ENCODE measurements at regions not wholly inside any gene's neighbourhood (a gene's known extent, or its start where the extent isn't known, plus 50 kb on each side); places are given as distances from the start of the nearest gene placed in this dataset.

- Histone ChIP-seq H3K36me3 (ENCODE audit: insufficient read depth, low read length) (no peaks in the 10 kb centered on the region), H3K79me2 (ENCODE audit: insufficient read depth, low read depth, low read length) (no peaks in the 10 kb centered on the region), H3K9me2 (ENCODE audit: insufficient read depth, low read length) (no peaks in the 10 kb centered on the region), H2AFZ (ENCODE audit: low read length) (no peak overlapping the region), H4K20me1 (ENCODE audit: insufficient read depth, low read length) (no peaks in the 10 kb centered on the region), H3K27ac (ENCODE audit: low read depth, low read length, poor library complexity, severe bottlenecking) (no peak overlapping the region), H3K4me1 (ENCODE audit: insufficient read depth, low read length, poor library complexity, severe bottlenecking) (no peaks in the 10 kb centered on the region), H3K4me3 (ENCODE audit: low read depth, low read length, poor library complexity, severe bottlenecking) (no peak overlapping the region), H3K9me3 (ENCODE audit: low read length) (no peaks in the 10 kb centered on the region), H3K4me2 (ENCODE audit: low read length) (no peak overlapping the region)
- no peak for DNase-seq (ENCODE audit: low spot score)
- ChIA-PET POLR2A (interaction anchor here (0.5 kb wide), 1 partner anchor 253 kb away, joined by 3 read pairs; no protein-coding TSS in a partner anchor), CTCF (ENCODE audit: unreplicated experiment) (no interaction called here)
- intact Hi-C loops (cut with micrococcal nuclease; ENCODE audit: unreplicated experiment): no loop called here
- BruUV-seq (replicated peaks): no TSS peak
- TF ChIP-seq CTCF (conservative IDR thresholded peaks at IDR 0.05; ENCODE audit: low read length): no peak
- TF ChIP-seq EZH2phosphoT487 (IDR thresholded peaks at IDR 0.05; ENCODE audit: borderline replicate concordance, low read depth, low read length): no peak
These were observed 320.8 kb downstream of the MAT2B start for GRCh38 chr5:163826201-163826600.

- DNase-seq (ENCODE audit: low spot score): no peak
- CTCF ChIA-PET (ENCODE audit: unreplicated experiment): no interaction called here
These were observed 326.7 kb downstream of the MAT2B start for GRCh38 chr5:163832155-163832554.

More at GRCh38 chr5:163832155-163832554, 326.7 kb downstream of the MAT2B start:
- Histone ChIP-seq H4K20me1 (ENCODE audit: insufficient read depth, low read length) (no peaks in the 10 kb centered on the region), H3K27ac (ENCODE audit: low read depth, low read length, poor library complexity, severe bottlenecking) (no peak overlapping the region), H3K36me3 (ENCODE audit: insufficient read depth, low read length) (no peaks in the 10 kb centered on the region), H3K79me2 (ENCODE audit: insufficient read depth, low read depth, low read length) (no peaks in the 10 kb centered on the region), H3K4me3 (ENCODE audit: low read depth, low read length, poor library complexity, severe bottlenecking) (no peak overlapping the region), H2AFZ (ENCODE audit: low read length) (no peak overlapping the region), H3K4me1 (ENCODE audit: insufficient read depth, low read length, poor library complexity, severe bottlenecking) (no peaks in the 10 kb centered on the region), H3K9me3 (ENCODE audit: low read length) (no peaks in the 10 kb centered on the region), H3K4me2 (ENCODE audit: low read length) (no peak overlapping the region), H3K9me2 (ENCODE audit: insufficient read depth, low read length) (no peaks in the 10 kb centered on the region)
- POLR2A ChIA-PET: interaction anchor here (0.6 kb wide), 1 partner anchor 510 kb away, joined by 5 read pairs; no protein-coding TSS in a partner anchor
- TF ChIP-seq EZH2phosphoT487 (IDR thresholded peaks at IDR 0.05; ENCODE audit: borderline replicate concordance, low read depth, low read length): no peak
- no peak for TF ChIP-seq CTCF (conservative IDR thresholded peaks at IDR 0.05; ENCODE audit: low read length)
- intact Hi-C loops (cut with micrococcal nuclease; ENCODE audit: unreplicated experiment): no loop called here
- BruUV-seq (replicated peaks): no TSS peak
